HG03139 (cell line): ENCODE measurements at regions not wholly inside any gene's neighbourhood (a gene's known extent, or its start where the extent isn't known, plus 50 kb on each side); places are given as distances from the start of the nearest gene placed in this dataset.

Experiments used
- ATAC-seq: cut with Tn5 transposase; IDR thresholded peaks from one replicate; pipeline ENCODE4 v1.9.1; 2021; ENCODE audit not compliant: unreplicated experiment

GRCh38 chr10:129322933-129323820, 143.9 kb upstream of the MGMT start:
- no peak for ATAC-seq

GRCh38 chr10:129323879-129324278, 143.2 kb upstream of the MGMT start:
- no peak for ATAC-seq

GRCh38 chr10:129325893-129326292, 141.1 kb upstream of the MGMT start:
- ATAC-seq = no peak

- no peak for ATAC-seq
Observed at GRCh38 chr10:129328546-129328945, 138.5 kb upstream of the MGMT start.

GRCh38 chr10:129329385-129330055, 137.5 kb upstream of the MGMT start:
- ATAC-seq = no peak

- ATAC-seq = no peak
Observed at GRCh38 chr10:129330211-129330610, 136.8 kb upstream of the MGMT start.

GRCh38 chr10:129331207-129331838, 135.7 kb upstream of the MGMT start:
- ATAC-seq = no peak

GRCh38 chr10:129331839-129332220, 135.2 kb upstream of the MGMT start:
- no peak for ATAC-seq

GRCh38 chr10:129332476-129332875, 134.6 kb upstream of the MGMT start:
- ATAC-seq = no peak

GRCh38 chr10:129333706-129334105, 133.3 kb upstream of the MGMT start:
- ATAC-seq = no peak

GRCh38 chr10:129334266-129334665, 132.8 kb upstream of the MGMT start:
- no peak for ATAC-seq

- no peak for ATAC-seq
Observed at GRCh38 chr10:129335396-129335795, 131.6 kb upstream of the MGMT start.

GRCh38 chr10:129335942-129336341, 131.1 kb upstream of the MGMT start:
- no peak for ATAC-seq

GRCh38 chr10:129339191-129339590, 127.8 kb upstream of the MGMT start:
- no peak for ATAC-seq

GRCh38 chr10:129339841-129340240, 127.2 kb upstream of the MGMT start:
- ATAC-seq = no peak

- ATAC-seq = no peak
Observed at GRCh38 chr10:129341087-129341486, 126.0 kb upstream of the MGMT start.

- ATAC-seq = no peak
Observed at GRCh38 chr10:129342385-129342784, 124.7 kb upstream of the MGMT start.

- ATAC-seq = no peak
Observed at GRCh38 chr10:129343141-129343540, 123.9 kb upstream of the MGMT start.

- no peak for ATAC-seq
Observed at GRCh38 chr10:129344103-129344502, 122.9 kb upstream of the MGMT start.

GRCh38 chr10:129344731-129345355, 122.2 kb upstream of the MGMT start:
- no peak for ATAC-seq

- ATAC-seq = no peak
Observed at GRCh38 chr10:129345763-129346162, 121.3 kb upstream of the MGMT start.
